ENCODE measurements at regions not wholly inside any gene's neighbourhood (a gene's known extent, or its start where the extent isn't known, plus 50 kb on each side); places are given as distances from the start of the nearest gene placed in this dataset.

DNA sequence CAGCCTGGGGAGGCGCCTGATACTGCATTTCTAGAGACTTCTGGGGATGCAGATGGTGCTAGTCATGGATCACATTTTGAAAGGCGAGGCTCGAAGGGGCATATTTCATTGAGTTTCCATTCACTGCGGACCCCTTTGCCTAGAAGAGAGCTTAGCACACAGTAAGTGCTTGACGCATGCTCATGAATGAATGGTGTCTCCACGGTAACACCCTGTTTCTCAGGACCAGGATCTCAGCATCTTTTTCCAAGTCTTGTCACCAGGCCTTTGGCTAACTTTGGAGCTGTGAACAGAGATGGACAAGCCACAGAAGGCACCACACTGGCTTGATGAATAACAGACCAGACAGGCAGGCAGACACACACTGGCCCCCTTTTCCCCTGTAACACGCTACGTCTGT lies 151.3 kb downstream of the FOXL1 start:
- H3K4me3 ChIP-seq (ENCODE audit: insufficient read length, low read depth): no peak overlapping the region
- H3K4me1 ChIP-seq (ENCODE audit: insufficient read depth, insufficient read length): peaks cover 6% of the 10 kb centered on the region
- H3K9ac ChIP-seq (ENCODE audit: insufficient read length, low read depth): no peak overlapping the region
- no peak for DNase-seq (ENCODE audit: low read depth, low spot score)
- H3K36me3 ChIP-seq (ENCODE audit: insufficient read depth, insufficient read length, low read length): no peaks in the 10 kb centered on the region
- no peak for TF ChIP-seq YY1 (IDR thresholded peaks at IDR 0.05; ENCODE audit: insufficient read depth, insufficient read length)
- TF ChIP-seq SUZ12 (IDR thresholded peaks at IDR 0.05; ENCODE audit: extremely low read depth, insufficient read depth, insufficient read length): no peak
- TF ChIP-seq ZNF274 (IDR thresholded peaks at IDR 0.05; ENCODE audit: low read depth, low read length): no peak
- no peaks in the 10 kb centered on the region for H3K9me3 ChIP-seq (ENCODE audit: insufficient read depth, low read length)
- peaks cover 71% of the 10 kb centered on the region for H3K27me3 ChIP-seq (ENCODE audit: insufficient read depth, insufficient read length)

DNA sequence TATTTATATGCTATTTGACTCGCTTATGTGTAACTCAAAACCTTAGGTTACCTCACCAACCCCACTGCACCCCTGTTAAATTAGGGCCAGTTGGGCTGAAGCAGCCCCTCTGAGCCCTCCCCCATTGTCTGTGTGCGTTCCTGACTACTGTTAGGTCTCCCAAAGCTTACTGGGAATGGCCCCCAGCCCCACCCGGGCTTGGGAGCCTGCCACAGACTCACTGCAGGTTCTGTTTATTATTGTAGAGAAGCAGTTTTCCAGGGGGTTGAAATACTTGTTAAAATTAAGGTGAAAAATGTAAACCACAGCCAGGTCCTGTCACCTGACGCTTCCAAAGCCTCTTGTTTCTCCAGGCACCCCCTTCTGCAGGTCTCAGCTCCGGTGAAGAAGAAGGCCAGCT lies 151.7 kb downstream of the FOXL1 start:
- Histone ChIP-seq H3K9ac (ENCODE audit: insufficient read length, low read depth) (no peak overlapping the region), H3K4me1 (ENCODE audit: insufficient read depth, insufficient read length) (peaks cover 10% of the 10 kb centered on the region), H3K36me3 (ENCODE audit: insufficient read depth, insufficient read length, low read length) (no peaks in the 10 kb centered on the region), H3K4me3 (ENCODE audit: insufficient read length, low read depth) (no peak overlapping the region), H3K9me3 (ENCODE audit: insufficient read depth, low read length) (no peaks in the 10 kb centered on the region), H3K27me3 (ENCODE audit: insufficient read depth, insufficient read length) (peaks cover 71% of the 10 kb centered on the region)
- no peak for TF ChIP-seq ZNF274 (IDR thresholded peaks at IDR 0.05; ENCODE audit: low read depth, low read length)
- TF ChIP-seq SUZ12 (IDR thresholded peaks at IDR 0.05; ENCODE audit: extremely low read depth, insufficient read depth, insufficient read length): no peak
- no peak for DNase-seq (ENCODE audit: low read depth, low spot score)

DNA sequence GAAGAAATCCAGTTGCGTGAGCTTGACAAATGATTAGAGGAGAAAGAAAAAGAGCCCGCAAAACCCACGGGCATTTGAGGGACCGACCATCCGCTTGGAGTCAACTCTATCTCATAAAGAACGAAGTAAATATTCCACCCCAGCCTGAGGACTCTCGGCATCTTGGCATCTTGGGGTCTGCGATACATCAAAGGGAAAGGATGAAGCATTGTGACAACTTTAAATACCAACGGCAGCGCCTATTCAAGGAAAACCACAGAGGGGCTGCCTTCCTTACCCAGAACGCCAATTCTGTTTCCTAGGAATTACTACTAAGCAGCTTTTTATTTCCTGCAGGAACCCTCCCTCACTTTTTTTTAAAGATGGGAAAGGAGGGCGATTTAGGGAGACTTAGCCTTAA lies 152.2 kb downstream of the FOXL1 start:
- H3K9ac ChIP-seq (ENCODE audit: insufficient read length, low read depth): no peak overlapping the region
- TF ChIP-seq ZNF274 (IDR thresholded peaks at IDR 0.05; ENCODE audit: low read depth, low read length) (no peak), YY1 (IDR thresholded peaks at IDR 0.05; ENCODE audit: insufficient read depth, insufficient read length) (no peak), SUZ12 (IDR thresholded peaks at IDR 0.05; ENCODE audit: extremely low read depth, insufficient read depth, insufficient read length) (no peak)
- H3K27me3 ChIP-seq (ENCODE audit: insufficient read depth, insufficient read length): peaks cover 71% of the 10 kb centered on the region

DNA sequence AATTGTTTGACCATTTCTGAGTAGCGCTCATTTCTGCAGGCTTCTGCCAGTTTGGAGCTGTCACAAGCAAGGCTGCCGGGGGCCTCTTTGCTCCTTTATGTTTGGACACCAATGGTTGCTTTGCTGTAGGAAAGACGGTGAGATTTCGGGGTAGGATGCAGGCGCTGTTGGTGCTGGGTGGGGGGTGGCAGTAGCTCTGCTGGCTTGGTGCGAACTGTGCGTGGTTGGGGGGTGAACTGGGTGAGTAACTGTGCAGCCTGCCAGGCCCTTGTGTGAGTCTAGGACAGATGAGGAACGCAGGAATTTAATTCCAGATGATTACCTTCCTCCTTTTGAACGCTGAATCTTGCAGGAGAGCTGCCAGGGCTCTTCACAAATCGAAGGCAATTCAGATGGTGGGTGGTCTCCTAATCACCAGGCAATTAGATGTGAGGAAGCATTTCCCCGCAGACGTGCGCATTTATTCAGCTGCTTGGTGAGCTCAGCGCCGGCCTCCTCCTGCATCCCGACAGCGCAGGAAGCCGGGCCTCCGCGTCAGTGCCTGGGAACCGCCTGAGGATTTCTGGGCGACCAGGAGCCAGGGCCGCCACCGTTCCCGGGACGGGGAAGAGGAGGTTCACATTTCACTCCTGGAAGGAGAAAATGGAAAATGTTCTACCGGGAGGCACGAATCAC lies 154.4 kb downstream of the FOXL1 start:
- H3K4me1 ChIP-seq (ENCODE audit: insufficient read depth, insufficient read length): peaks cover 10% of the 10 kb centered on the region
- H3K9me3 ChIP-seq (ENCODE audit: insufficient read depth, low read length): no peaks in the 10 kb centered on the region
- H3K4me3 ChIP-seq (ENCODE audit: insufficient read length, low read depth): peak overlapping the region; percentile 1
- H3K36me3 ChIP-seq (ENCODE audit: insufficient read depth, insufficient read length, low read length): peaks cover 10% of the 10 kb centered on the region
- H3K9ac ChIP-seq (ENCODE audit: insufficient read length, low read depth): no peak overlapping the region
- no peak for DNase-seq (ENCODE audit: low read depth, low spot score)
- TF ChIP-seq ZNF274 (IDR thresholded peaks at IDR 0.05; ENCODE audit: low read depth, low read length) (no peak), YY1 (IDR thresholded peaks at IDR 0.05; ENCODE audit: insufficient read depth, insufficient read length) (no peak), SUZ12 (IDR thresholded peaks at IDR 0.05; ENCODE audit: extremely low read depth, insufficient read depth, insufficient read length) (peak; percentile 92)
- H3K27me3 ChIP-seq (ENCODE audit: insufficient read depth, insufficient read length): peaks cover 60% of the 10 kb centered on the region

More for the DNA sequence above, 152.2 kb downstream of the FOXL1 start:
- Histone ChIP-seq H3K4me1 (ENCODE audit: insufficient read depth, insufficient read length) (peaks cover 10% of the 10 kb centered on the region), H3K4me3 (ENCODE audit: insufficient read length, low read depth) (no peak overlapping the region), H3K36me3 (ENCODE audit: insufficient read depth, insufficient read length, low read length) (no peaks in the 10 kb centered on the region), H3K9me3 (ENCODE audit: insufficient read depth, low read length) (no peaks in the 10 kb centered on the region)
- DNase-seq (ENCODE audit: low read depth, low spot score): no peak

DNA sequence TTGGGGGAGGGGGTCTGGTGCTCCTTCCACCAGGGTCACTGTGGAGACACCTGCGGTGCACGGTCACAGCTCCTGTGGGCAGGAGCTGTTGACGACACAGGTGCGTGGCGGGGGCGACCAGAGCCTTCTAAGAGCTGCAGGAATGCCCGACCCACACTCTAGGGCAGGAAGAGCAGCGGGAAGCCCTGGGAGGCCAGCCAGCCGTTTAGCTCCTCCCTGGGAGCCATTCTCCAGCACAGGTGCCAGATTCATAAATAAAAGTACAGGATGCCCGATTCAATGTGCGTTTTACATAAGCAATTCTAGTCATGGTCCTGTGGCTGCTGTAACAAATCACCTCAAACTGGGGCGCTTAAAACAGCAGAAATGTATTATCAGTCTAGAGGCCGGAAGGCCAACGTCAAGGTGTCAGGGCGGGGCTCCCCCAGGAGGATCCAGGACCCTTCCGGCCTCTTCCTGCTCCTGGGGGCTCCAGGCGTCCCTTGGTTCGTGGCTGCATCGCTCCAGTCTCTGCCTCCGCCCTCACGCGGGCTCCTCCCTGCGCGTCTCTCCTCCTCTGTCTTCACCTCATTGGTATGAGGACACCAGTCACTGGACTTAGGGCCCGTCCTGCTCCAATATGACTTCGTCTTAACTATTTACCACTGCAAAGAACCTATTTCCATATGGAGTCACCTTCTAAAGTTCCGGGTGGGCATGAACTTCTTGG lies 155.4 kb downstream of the FOXL1 start:
- Histone ChIP-seq H3K4me1 (ENCODE audit: insufficient read depth, insufficient read length) (peaks cover 10% of the 10 kb centered on the region), H3K4me3 (ENCODE audit: insufficient read length, low read depth) (peak overlapping the region; percentile 1), H3K36me3 (ENCODE audit: insufficient read depth, insufficient read length, low read length) (peaks cover 17% of the 10 kb centered on the region), H3K27me3 (ENCODE audit: insufficient read depth, insufficient read length) (peaks cover 51% of the 10 kb centered on the region), H3K9me3 (ENCODE audit: insufficient read depth, low read length) (no peaks in the 10 kb centered on the region), H3K9ac (ENCODE audit: insufficient read length, low read depth) (peak overlapping the region; percentile 36)
- TF ChIP-seq YY1 (IDR thresholded peaks at IDR 0.05; ENCODE audit: insufficient read depth, insufficient read length) (no peak), ZNF274 (IDR thresholded peaks at IDR 0.05; ENCODE audit: low read depth, low read length) (no peak), SUZ12 (IDR thresholded peaks at IDR 0.05; ENCODE audit: extremely low read depth, insufficient read depth, insufficient read length) (no peak)
- DNase-seq (ENCODE audit: low read depth, low spot score): no peak

DNA sequence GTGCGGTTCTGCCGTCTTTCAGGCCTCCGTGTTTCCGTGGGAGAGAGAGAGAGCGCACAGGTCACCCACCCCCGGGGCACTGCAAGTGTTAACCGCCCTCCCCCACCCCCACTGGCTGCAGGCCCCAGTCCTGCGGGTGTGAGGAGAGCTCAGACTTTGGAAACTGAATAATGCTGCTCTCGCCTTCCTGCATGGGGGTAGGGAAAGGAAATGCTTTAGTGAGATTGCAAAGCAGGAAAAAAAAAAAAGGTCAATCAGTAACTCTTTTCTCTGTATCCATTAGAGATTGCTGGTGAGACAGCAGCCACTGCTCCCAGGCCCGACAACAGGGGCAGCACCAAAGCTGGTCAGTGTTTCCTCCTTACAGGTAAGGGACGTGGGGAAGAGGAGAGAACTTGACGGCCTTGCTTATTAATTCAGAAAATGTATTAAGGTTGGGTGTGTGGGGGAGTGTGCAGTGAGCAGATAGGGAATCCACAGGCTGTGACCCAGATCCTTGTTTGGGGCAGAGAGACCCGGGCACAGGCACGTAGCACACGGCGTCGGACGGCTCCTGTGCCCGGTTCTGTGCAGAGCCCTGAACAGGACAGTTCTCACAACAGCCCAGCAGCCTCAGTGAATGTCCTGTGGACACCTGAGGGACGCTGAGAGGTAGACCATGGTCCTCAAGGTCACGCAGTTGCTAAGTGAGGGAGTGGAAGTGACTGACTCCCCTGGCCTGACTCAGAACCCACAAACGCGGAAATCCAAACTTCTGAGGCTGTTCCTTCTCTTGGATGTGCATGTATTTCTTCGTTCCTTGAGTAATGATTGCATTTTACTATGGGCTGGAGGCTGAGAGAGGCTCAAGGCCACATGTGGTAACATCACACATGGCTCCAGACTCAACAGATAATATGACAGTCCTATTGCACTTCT lies 156.5 kb downstream of the FOXL1 start:
- peaks cover 40% of the 10 kb centered on the region for H3K27me3 ChIP-seq (ENCODE audit: insufficient read depth, insufficient read length)
- H3K36me3 ChIP-seq (ENCODE audit: insufficient read depth, insufficient read length, low read length): peaks cover 21% of the 10 kb centered on the region
- peak overlapping the region; percentile 2 for H3K4me3 ChIP-seq (ENCODE audit: insufficient read length, low read depth)

More for the DNA sequence above, 156.5 kb downstream of the FOXL1 start:
- H3K9me3 ChIP-seq (ENCODE audit: insufficient read depth, low read length): no peaks in the 10 kb centered on the region
- H3K9ac ChIP-seq (ENCODE audit: insufficient read length, low read depth): peak overlapping the region; percentile 68
- DNase-seq (ENCODE audit: low read depth, low spot score): no peak
- peaks cover 10% of the 10 kb centered on the region for H3K4me1 ChIP-seq (ENCODE audit: insufficient read depth, insufficient read length)
- TF ChIP-seq ZNF274 (IDR thresholded peaks at IDR 0.05; ENCODE audit: low read depth, low read length): no peak
- no peak for TF ChIP-seq YY1 (IDR thresholded peaks at IDR 0.05; ENCODE audit: insufficient read depth, insufficient read length)
- no peak for TF ChIP-seq SUZ12 (IDR thresholded peaks at IDR 0.05; ENCODE audit: extremely low read depth, insufficient read depth, insufficient read length)
